Tibial nerve (tissue), 4 donors: ENCODE measurements at regions not wholly inside any gene's neighbourhood (a gene's known extent, or its start where the extent isn't known, plus 50 kb on each side); places are given as distances from the start of the nearest gene placed in this dataset.

Source experiments
- CTCF ChIP-seq, 5 experiments: fragments of 200-600 bp in 3 of 5; fragments of 450-650 bp in 2 of 5; sonication (generic) in 3 of 5; IDR thresholded peaks; one replicate each; pipeline ENCODE4 v1.5.1; 2016 to 2019; ENCODE audit warnings: antibody characterized with exemption in 5 of 5, mild to moderate bottlenecking in 3 of 5, moderate library complexity in 2 of 5
- EP300 ChIP-seq, 2 donors: sonication (generic); formaldehyde crosslinking; IDR thresholded peaks; one replicate each; pipeline ENCODE4 v1.6.1; 2017; ENCODE audit warnings: antibody characterized with exemption in 2 of 2, mild to moderate bottlenecking in 1 of 2
- POLR2A ChIP-seq, 2 donors: fragments of 450-650 bp; IDR thresholded peaks; one replicate each; pipeline ENCODE4 v1.6.1; 2017; ENCODE audit warnings: antibody characterized with exemption in 2 of 2, mild to moderate bottlenecking in 2 of 2, moderate library complexity in 2 of 2

DNA sequence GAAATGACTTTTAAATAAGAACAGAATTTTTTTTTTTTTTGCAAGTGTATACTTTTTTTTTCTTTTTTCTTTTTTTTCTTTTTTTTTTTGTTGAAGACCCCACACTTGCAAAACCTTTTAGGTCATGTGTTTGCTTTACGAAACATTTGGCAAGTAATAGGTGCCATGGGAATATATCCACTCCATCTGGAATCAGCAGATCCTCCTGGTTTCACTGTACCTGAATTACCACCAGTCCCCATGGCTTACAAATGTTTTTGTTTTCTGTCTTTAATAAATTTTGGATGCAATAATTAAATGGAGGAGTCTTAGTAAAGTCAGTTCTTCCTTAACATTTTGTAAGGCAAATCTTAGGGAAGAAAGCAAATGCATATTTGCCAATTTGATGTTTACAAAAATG, 559.7 kb upstream of the ZEB2 start:
- TF ChIP-seq POLR2A (IDR thresholded peaks at IDR 0.05), result no peak
- TF ChIP-seq CTCF (IDR thresholded peaks at IDR 0.05), result no peak
- TF ChIP-seq EP300 (IDR thresholded peaks at IDR 0.05), result no peak
